H1 (cell line): ENCODE measurements at regions not wholly inside any gene's neighbourhood (a gene's known extent, or its start where the extent isn't known, plus 50 kb on each side); places are given as distances from the start of the nearest gene placed in this dataset.

ENCODE experiments used
- CBX5 ChIP-seq: fragments of 300-800, 300-1000 bp; sonication (generic); IDR thresholded peaks from 2 replicates; pipeline ENCODE4 v1.7.1; 2016; ENCODE audit warnings: antibody characterized with exemption, low read length, low read depth
- CBX8 ChIP-seq: fragments of 300-800, 300-1000 bp; sonication (generic); IDR thresholded peaks from 2 replicates; pipeline ENCODE4 v1.7.1; 2016; ENCODE audit warnings: low read depth, low read length, borderline replicate concordance
- CHD1 ChIP-seq: IDR thresholded peaks from 2 replicates; pipeline ENCODE4 v1.6.1; 2012; ENCODE audit warnings: low read depth, low read length, improper control_type of control experiment
- CHD7 ChIP-seq: fragments of 300-600 bp; sonication (generic); IDR thresholded peaks from 2 replicates; pipeline ENCODE4 v1.7.1; 2012; ENCODE audit warnings: low read length, moderate library complexity, mild to moderate bottlenecking, inconsistent platforms; ENCODE audit not compliant: insufficient replicate concordance
- CTBP2 ChIP-seq: IDR thresholded peaks from 2 replicates; pipeline ENCODE4 v1.7.0; 2011; ENCODE audit warnings: borderline replicate concordance, mild to moderate bottlenecking, moderate library complexity, mixed read lengths, low read length; ENCODE audit not compliant: insufficient read depth, insufficient read length
- JUND ChIP-seq: IDR thresholded peaks from 2 replicates; pipeline ENCODE4 v1.6.1; 2011; ENCODE audit warnings: mild to moderate bottlenecking, improper control_type of control experiment, low read length
- SP1 ChIP-seq: IDR thresholded peaks from 2 replicates; pipeline ENCODE4 v1.6.1; 2011; ENCODE audit warnings: low read depth, low read length
- SRF ChIP-seq: IDR thresholded peaks from 2 replicates; pipeline ENCODE4 v1.6.1; 2011; ENCODE audit warnings: mild to moderate bottlenecking, low read depth, low read length, moderate library complexity
- ZNF274 ChIP-seq: IDR thresholded peaks from 2 replicates; pipeline ENCODE4 v1.7.0; 2012; ENCODE audit warnings: low read length, borderline replicate concordance; ENCODE audit errors: extremely low read depth

- TF ChIP-seq CHD7 (no peak), CBX5 (no peak), SRF (no peak), CBX8 (no peak), JUND (no peak), SP1 (no peak), CHD1 (no peak), CTBP2 (no peak), ZNF274 (no peak)
These were observed 450.7 kb downstream of the COL12A1 start (continued) for GRCh38 chr6:74755196-74755595.
